ENCODE measurements at regions not wholly inside any gene's neighbourhood (a gene's known extent, or its start where the extent isn't known, plus 50 kb on each side); places are given as distances from the start of the nearest gene placed in this dataset.
A peak's percentile ranks its signal among the peaks of the same experiment; 100 is the strongest.
"Not testable (repeated sequence)": the region's sequence is repeated elsewhere in the genome, so short reads cannot be mapped to it uniquely, and the experiment has no call there.

GRCh38 chr12:60704171-60704914 is 1108.5 kb downstream of the SLC16A7 start:
- DNase-seq (ENCODE audit: low read depth, low spot score) = no peak

GRCh38 chr12:60710246-60710645 is 1114.4 kb downstream of the SLC16A7 start:
- DNase-seq (ENCODE audit: low read depth, low spot score) = no peak

- DNase-seq (ENCODE audit: low read depth, low spot score) = no peak
These were observed 1118.5 kb downstream of the SLC16A7 start for GRCh38 chr12:60714141-60714900.

- no peak for DNase-seq (ENCODE audit: low read depth, low spot score)
These were observed 1128.6 kb downstream of the SLC16A7 start for GRCh38 chr12:60724475-60724874.

- no peak for DNase-seq (ENCODE audit: low read depth, low spot score)
These were observed 1129.2 kb downstream of the SLC16A7 start for GRCh38 chr12:60724984-60725383.

- DNase-seq (ENCODE audit: low read depth, low spot score) = no peak
These were observed 1156.8 kb downstream of the SLC16A7 start for GRCh38 chr12:60752589-60752988.

- no peak for DNase-seq (ENCODE audit: low read depth, low spot score)
These were observed 1162.4 kb downstream of the SLC16A7 start for GRCh38 chr12:60758224-60758623.

GRCh38 chr12:60760965-60761364 is 1165.1 kb downstream of the SLC16A7 start:
- DNase-seq (ENCODE audit: low read depth, low spot score) = no peak

GRCh38 chr12:60801166-60801565 is 1205.3 kb downstream of the SLC16A7 start:
- DNase-seq (ENCODE audit: low read depth, low spot score) = not testable (repeated sequence)

- DNase-seq (ENCODE audit: low read depth, low spot score) = peak; percentile 51
These were observed 1207.3 kb downstream of the SLC16A7 start for GRCh38 chr12:60803147-60803546.

- DNase-seq (ENCODE audit: low read depth, low spot score) = no peak
These were observed 1209.5 kb downstream of the SLC16A7 start for GRCh38 chr12:60805364-60805763.

GRCh38 chr12:60819794-60820193 is 1224.0 kb downstream of the SLC16A7 start:
- DNase-seq (ENCODE audit: low read depth, low spot score) = no peak

- no peak for DNase-seq (ENCODE audit: low read depth, low spot score)
These were observed 1226.8 kb downstream of the SLC16A7 start for GRCh38 chr12:60822580-60822979.

GRCh38 chr12:60830381-60830780 is 1234.6 kb downstream of the SLC16A7 start:
- DNase-seq (ENCODE audit: low read depth, low spot score) = peak; percentile 18

- DNase-seq (ENCODE audit: low read depth, low spot score) = no peak
These were observed 1236.5 kb downstream of the SLC16A7 start for GRCh38 chr12:60832290-60832689.

- no peak for DNase-seq (ENCODE audit: low read depth, low spot score)
These were observed 1238.5 kb downstream of the SLC16A7 start for GRCh38 chr12:60834372-60834771.

- DNase-seq (ENCODE audit: low read depth, low spot score) = no peak
These were observed 1239.0 kb downstream of the SLC16A7 start for GRCh38 chr12:60834806-60835205.

GRCh38 chr12:60836651-60837050 is 1240.8 kb downstream of the SLC16A7 start:
- DNase-seq (ENCODE audit: low read depth, low spot score) = no peak

GRCh38 chr12:60842181-60842580 is 1246.4 kb downstream of the SLC16A7 start:
- peak; percentile 4 for DNase-seq (ENCODE audit: low read depth, low spot score)

GRCh38 chr12:60844101-60844500 is 1248.3 kb downstream of the SLC16A7 start:
- DNase-seq (ENCODE audit: low read depth, low spot score) = no peak

GRCh38 chr12:60844875-60845274 is 1249.0 kb downstream of the SLC16A7 start:
- DNase-seq (ENCODE audit: low read depth, low spot score) = no peak

- no peak for DNase-seq (ENCODE audit: low read depth, low spot score)
These were observed 1249.9 kb downstream of the SLC16A7 start for GRCh38 chr12:60845696-60846095.

- no peak for DNase-seq (ENCODE audit: low read depth, low spot score)
These were observed 1251.5 kb downstream of the SLC16A7 start for GRCh38 chr12:60847281-60847680.
